Occipital lobe (tissue), 1 donor: ENCODE measurements at regions not wholly inside any gene's neighbourhood (a gene's known extent, or its start where the extent isn't known, plus 50 kb on each side); places are given as distances from the start of the nearest gene placed in this dataset.
"Not testable (repeated sequence)": the region's sequence is repeated elsewhere in the genome, so short reads cannot be mapped to it uniquely, and the experiment has no call there.

Experiments used
- DNase-seq: peaks from one replicate; lab custom pipeline; 2025; lab: John Stamatoyannopoulos, UW

DNA sequence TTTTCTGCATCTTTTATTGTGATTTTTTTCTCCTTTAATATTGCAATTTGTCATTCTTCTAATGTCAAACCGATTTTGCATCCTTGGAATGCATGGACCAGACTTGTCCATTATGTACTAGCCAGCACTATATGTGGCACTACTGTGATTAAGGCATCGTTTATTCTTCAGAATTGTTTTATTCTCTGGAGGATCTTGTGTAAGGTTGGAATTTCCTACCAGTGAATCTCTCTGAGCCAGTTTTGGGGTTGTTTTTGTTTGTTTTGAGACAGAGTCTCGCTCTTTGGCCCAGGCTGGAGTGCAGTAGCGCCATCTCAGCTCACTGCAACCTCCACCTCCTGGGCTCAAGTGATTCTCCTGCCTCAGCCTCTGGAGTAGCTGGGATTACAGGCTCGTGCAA lies 58.5 kb downstream of the IGLL5 start:
- no peak for DNase-seq

DNA sequence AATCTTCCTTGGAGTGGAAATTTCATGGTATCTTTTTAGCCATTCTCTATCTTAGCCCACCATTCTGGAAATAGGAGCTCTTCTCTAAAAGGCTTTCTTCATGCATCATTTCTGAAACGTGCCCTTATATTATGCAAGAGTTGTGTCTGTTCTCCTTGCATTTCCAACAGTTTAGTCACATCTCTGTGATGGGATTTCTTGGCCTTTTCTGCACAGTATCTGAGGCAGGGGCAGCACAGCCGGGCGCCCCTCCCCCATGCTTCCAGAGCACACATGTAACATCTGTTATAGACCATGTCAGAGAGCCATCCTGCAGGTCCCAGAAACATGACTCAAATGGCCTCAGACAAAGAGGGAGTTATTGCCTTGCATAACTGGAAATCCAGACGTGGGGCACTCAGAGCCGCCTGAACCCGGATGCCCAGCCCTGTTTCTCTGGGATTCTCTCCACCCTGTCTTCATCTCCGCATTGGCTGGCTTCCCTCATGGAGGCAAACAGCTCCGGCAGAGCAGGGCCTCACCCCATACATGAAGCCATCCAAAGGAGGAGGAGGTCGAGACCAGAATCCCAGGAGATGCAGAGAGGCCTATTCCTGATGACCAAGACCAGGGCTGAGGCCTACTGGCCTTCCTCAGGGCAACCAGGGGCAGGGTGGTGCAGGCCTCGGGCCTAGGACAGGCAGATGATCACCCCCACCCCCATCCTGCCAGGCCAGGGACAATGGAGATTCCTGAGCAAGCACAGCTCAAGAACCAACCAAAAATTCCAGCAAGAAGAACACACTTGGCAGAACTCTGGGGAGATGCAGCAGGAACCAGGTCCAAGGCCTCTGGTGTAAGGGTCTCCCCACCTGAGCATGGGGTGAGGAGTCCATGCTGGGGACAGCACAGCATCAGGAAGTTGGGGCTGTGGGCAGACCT lies 61.3 kb downstream of the IGLL5 start:
- DNase-seq, result no peak

DNA sequence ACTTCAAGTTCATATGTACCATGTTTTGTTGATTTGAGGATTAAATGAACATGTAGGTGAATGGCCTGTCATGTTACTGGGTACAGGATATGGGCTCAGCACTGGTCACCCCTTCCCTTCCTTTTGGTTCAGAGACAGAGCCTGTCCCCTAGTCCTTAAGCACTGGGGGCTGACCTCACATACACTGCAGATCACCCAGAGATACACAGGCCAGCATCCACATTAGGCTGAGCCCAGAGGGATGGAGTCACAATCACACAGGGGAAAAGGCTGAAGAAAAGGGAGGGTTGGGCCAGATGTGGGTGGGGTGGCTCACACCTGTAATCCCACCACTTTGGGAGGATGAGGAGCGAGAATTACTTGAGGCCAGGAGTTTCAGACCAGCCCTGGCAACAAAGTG lies 62.3 kb downstream of the IGLL5 start:
- no peak for DNase-seq

DNA sequence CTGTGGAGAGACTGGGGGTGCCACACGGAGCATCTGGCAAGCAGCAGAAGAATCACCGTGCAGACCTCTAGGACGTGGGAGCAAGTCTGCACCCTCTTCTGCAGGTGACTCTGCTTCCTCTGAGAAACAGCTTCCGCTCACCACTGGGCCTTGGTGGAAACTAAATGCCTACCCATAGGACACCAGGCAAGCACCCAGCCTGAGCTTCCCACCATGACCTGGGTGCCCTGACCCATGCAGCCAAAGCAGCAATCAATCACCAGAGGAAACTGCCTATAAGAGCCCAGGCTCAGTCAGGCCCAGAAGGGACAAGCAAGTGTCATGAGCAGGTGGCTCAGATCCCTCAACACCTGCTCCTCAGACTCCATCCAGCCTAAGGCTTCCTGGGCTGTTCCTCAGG lies 63.4 kb downstream of the IGLL5 start:
- no peak for DNase-seq

- DNase-seq, result no peak
Measured at GRCh38 chr22:22952531-22953280, 65.1 kb downstream of the IGLL5 start.

GRCh38 chr22:22953791-22954190 lies 66.2 kb downstream of the IGLL5 start:
- no peak for DNase-seq

DNA sequence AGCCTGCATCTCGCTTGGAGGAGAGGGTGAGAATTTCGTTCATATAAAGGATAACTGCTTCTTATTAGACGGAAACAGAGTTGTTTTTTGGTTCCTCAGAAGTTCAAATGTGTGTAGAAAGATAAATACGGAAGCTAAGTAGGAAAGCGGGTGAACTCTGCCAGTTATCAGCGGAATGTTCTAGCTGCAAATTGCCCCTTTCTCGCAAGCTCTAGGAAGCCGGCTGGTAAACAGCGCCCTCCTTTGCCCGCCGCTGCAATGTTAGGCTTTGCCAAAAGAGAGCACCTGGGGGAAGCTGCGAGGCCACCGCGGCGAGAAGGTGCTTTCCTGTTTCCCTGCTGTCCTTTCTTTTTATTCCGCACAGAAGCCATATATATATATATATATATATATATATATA lies 67.0 kb downstream of the IGLL5 start:
- no peak for DNase-seq

DNA sequence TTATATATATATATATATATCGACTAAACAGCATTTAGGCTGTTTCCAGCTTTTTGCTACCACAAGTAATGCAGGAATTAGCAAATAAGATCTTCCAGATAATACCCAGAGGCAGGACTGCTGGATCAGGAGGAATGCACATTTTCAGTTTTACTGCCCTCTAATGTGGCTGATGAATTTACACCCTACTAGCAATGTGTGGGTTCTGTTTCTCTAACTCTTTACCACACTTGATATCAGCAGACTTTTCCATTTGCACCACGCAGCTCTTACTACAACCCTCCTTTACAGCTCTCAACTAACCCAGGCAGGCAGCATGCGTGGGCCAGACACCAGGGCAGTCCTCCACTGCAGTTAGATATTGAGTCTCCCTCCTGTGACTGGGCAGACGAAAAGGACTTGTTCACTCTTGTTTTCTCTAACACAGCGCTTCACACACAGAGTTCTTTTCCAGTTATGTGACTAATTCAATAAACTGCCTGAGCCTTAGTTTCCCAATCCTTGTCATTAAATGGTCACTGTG lies 67.7 kb downstream of the IGLL5 start:
- DNase-seq, result no peak

- DNase-seq, result peak; percentile 45
Measured at GRCh38 chr22:22955866-22956535, 68.4 kb downstream of the IGLL5 start.

DNA sequence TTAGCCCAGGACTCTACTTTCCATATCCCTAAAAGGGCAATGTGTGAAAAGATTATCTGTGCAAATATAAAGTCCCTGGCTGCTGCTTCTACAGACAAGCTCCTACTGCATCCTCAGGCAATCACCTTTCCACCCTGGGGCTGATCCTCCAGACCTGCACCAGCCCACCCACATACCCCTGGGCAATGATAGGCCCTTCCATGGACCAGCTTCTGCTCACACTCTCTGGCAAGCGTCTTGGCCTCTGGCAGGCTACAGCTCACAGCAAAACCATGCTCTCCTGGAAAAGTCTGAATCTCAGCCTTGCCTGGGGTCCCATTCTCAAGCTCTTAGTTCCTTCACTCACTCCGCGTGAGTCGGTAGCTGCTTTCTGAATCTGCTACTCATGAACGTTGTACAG lies 69.5 kb downstream of the IGLL5 start:
- no peak for DNase-seq

DNA sequence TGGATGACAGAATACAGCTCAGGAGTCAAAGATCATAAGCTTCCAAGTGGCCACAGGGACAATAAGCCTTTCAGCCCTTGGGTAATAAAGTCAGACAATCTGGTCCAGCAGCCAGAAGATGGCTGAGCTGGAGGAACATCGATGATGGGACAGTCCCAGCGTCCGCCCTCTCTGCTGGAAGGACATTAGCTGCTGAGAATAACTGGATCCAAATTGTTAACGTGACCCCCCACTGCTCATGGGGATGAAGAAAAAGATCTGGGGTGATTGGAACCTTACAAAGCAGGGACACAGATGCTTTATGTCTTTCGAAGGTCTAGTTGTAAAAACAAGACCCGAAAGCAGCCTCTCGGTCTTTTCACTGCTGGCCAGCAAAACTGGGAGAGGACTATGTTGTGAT lies 71.0 kb downstream of the IGLL5 start:
- no peak for DNase-seq

- peak; percentile 73 for DNase-seq
Measured at GRCh38 chr22:22959147-22959827, 71.7 kb downstream of the IGLL5 start.

DNA sequence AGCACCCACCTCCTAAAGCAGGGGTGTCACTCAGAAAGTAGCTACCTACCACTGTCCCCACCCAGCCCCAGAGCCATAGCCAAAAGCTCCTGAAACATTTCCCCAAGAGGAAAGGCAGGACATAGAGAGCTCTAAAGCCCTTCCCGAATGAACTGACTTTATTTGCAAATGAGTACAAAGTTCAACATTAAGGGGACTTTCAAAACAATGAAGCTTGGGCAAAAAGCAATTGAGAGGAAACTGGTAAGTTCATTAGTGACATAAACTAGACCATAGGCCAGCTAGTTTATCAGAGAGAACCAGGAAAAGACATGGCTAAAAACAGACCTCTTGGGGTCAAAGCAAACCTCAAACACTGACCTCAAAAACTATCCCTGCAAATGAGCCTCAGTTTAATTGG lies 72.7 kb downstream of the IGLL5 start:
- DNase-seq, result no peak

- DNase-seq, result no peak
Measured at GRCh38 chr22:22961574-22961973, 74.0 kb downstream of the IGLL5 start.

DNA sequence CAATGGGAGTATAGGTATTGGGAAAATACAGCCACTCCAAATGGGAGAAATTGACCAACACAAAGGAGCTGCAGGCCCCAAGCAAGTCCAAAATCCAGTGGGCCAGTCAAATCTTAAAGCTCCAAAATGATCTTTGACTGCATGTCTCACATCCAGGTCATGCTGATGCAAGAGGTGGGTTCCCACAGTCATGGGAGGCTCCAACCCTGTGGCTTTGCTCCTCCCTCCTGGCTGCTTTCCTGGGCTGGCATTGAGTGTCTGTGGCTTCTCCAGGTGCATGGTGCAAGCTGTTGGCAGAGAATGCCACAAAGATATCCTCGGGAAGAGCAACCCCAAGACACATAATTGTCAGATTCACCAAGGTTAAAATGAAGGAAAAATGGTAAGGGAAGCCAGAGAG lies 80.8 kb downstream of the IGLL5 start:
- no peak for DNase-seq

DNA sequence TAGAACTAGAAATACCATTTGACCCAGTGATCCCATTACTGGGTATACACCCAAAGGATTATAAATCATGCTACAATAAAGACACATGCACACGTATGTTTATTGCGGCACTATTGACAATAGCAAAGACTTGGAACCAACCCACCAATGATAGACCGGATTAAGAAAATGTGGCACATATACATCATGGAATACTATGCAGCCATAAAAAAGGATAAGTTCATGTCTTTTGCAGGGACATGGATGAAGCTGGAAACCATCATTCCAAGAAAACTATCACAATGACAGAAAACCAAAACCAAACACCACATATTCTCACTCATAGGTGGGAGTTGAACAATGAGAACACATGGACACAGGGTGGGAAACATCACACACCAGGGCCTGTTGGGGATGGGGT lies 85.0 kb downstream of the IGLL5 start:
- DNase-seq, result not testable (repeated sequence)

DNA sequence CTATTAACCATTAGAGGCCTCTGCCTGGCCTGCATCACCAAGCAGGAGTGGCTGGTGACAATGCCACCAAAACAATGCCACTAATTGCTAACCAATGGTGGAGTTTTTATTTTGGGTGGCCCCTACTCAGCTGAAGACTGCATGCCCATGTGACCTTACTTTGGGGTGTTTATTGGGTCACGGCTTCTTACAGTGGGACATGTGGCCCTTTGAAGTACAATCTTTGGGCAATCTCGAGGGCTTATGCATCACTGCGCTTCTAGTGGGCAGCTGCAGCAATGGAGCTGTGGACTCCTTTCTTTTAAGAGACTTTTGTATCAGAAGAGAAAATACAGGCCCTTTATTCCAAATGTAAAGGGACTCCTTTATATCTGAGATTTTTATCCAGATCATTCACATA lies 85.7 kb downstream of the IGLL5 start:
- DNase-seq, result no peak

DNA sequence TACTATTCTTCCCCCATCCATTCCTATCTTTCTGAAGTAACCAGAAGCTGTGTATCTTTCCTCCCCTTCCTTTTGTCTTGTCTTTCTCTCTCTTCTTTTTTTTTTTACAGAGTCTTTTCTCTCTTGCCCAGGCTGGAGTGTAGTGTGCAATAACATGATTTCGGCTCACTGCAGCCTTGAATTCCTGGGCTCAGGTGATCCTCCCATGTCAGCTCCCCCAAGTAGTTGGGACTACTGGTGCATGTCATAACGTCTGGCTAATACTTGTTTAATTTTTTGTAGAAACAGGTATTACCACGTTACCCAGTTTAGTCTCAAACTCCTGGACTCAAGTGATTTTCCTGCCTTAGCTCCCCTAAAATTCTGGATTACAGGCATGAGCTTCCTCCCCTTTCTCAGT lies 86.5 kb downstream of the IGLL5 start:
- no peak for DNase-seq

DNA sequence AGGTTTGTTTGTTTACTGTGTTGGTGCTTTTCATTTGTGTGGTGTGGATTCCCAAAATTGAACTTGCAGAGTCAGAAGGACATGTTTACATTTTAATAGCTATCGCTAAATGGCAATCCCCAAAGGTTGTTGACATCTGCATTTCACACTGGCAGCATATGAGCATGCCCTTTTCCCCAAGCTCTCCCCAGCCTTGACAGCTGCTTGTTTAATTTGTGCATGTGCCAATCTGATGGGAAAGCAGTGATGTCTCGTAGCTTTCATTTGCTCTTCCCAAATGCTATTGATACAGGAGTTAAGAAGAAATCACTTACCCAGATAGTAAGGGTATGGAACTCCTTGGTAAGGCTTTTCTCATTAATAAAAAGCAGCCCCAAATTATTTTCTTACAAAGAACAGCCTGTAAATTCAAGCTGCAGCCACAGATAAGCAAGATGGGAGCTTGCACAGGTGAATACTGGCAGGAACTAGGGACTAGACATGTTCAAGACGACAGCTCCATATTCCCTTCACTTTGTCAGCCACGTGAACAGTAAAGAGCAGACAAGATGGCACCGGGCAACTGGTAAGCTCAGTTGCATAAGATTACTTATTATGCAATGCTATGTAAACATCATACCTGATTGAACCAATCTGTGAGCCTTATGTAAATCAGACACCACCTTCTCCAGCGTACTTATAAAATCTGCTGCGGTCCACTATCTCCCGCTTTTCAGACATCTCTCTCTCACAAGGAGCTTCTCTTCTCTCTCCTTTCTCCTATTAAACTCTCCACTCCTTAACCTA lies 87.4 kb downstream of the IGLL5 start:
- DNase-seq, result no peak

DNA sequence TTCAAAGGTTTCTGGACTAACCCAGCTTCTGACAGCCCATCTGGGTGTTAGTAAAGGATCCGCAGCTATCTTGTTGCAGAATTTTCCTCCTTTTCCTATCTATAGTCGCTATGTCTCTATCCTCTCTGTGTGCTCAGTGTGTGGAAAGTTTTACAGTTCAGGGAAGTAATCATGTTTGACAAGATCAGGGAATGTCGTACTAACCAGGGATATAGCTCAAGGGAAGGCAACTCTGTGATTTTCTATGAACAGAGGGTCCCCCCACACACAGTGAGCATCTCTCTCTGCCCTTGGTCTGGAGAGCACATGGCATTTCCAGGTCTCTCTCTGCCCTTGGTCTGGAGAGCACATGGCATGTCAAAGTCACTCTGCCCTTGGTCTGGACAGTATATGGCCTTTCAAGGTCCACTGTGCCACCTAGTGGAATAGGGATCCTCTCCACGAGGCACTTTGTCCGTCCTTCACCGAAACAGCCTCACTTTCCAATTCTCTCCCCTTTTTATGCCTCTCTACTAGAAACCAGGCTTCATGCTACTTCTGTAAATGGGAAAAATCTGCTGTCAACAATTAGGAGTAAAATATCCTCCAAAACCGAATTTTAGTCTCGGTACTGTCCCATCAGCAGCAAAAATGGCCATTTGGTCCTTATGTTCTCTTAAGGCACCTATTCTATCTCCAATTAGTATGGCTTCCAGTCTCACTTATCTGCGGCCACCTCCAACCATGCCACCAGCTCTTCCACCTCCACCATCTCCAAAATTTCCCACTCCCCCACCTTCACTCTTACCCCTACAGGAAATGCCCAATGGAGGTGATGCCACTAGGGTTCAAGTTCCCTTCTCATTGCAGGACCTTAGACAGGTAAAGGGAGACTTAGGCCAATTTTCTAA lies 88.7 kb downstream of the IGLL5 start:
- no peak for DNase-seq
